SU-DHL-6 (cell line): ENCODE measurements at regions not wholly inside any gene's neighbourhood (a gene's known extent, or its start where the extent isn't known, plus 50 kb on each side); places are given as distances from the start of the nearest gene placed in this dataset.

ENCODE experiments used
- H2AFZ ChIP-seq: fragments of 200-600 bp; sonication (generic); 2 replicates; pipeline ENCODE4 v1.6.1; 2014; ENCODE audit warnings: low read depth, mild to moderate bottlenecking, moderate library complexity, mixed read lengths, antibody characterized with exemption, low read length; ENCODE audit not compliant: severe bottlenecking
- H3F3A ChIP-seq: fragments of 200-600 bp; shearing (Covaris generic); 2 replicates; pipeline ENCODE4 v1.6.0; 2016; ENCODE audit warnings: antibody characterized with exemption, mild to moderate bottlenecking; ENCODE audit not compliant: insufficient read depth
- H3K27ac ChIP-seq: fragments of 200-600 bp; sonication (generic); 2 replicates; pipeline ENCODE4 v1.5.1; 2016; ENCODE audit warnings: low read depth, mild to moderate bottlenecking, low read length, moderate library complexity, mixed read lengths
- H3K27me3 ChIP-seq: fragments of 200-600 bp; sonication (generic), shearing (Covaris generic); 2 replicates; pipeline ENCODE4 v1.6.0; 2014; ENCODE audit warnings: mild to moderate bottlenecking, low read length
- H3K36me3 ChIP-seq: fragments of 200-600 bp; sonication (generic); 2 replicates; pipeline ENCODE4 v1.6.1; 2014; ENCODE audit warnings: mild to moderate bottlenecking, low read length, mixed read lengths
- H3K4me2 ChIP-seq: fragments of 300-600, 200-600 bp; shearing (Covaris generic), sonication (generic); 2 replicates; pipeline ENCODE4 v1.6.0; 2014; ENCODE audit warnings: low read length, low read depth, mild to moderate bottlenecking; ENCODE audit not compliant: poor library complexity, severe bottlenecking
- H3K4me3 ChIP-seq: fragments of 200-600 bp; sonication (generic); 2 replicates; pipeline ENCODE4 v1.5.1; 2014; ENCODE audit warnings: antibody characterized with exemption, low read length, mild to moderate bottlenecking, mixed read lengths; ENCODE audit not compliant: insufficient read depth, poor library complexity, severe bottlenecking
- H3K79me2 ChIP-seq: fragments of 200-600 bp; sonication (generic); 2 replicates; pipeline ENCODE4 v1.6.1; 2014; ENCODE audit warnings: mild to moderate bottlenecking, low read length, moderate library complexity; ENCODE audit not compliant: insufficient read depth
- H3K9ac ChIP-seq: fragments of 200-600 bp; sonication (generic); 2 replicates; pipeline ENCODE4 v1.7.0; 2014; ENCODE audit warnings: mild to moderate bottlenecking, low read length
- H3K9me2 ChIP-seq: fragments of 200-600 bp; sonication (generic); replicated peaks from 2 replicates; pipeline ENCODE4 v1.6.1; 2014; ENCODE audit warnings: low read length; ENCODE audit not compliant: insufficient read depth
- H3K9me3 ChIP-seq: fragments of 200-600 bp; sonication (generic); 2 replicates; pipeline ENCODE4 v1.6.1; 2014; ENCODE audit warnings: low read length, mixed read lengths; ENCODE audit not compliant: insufficient read depth
- H4K20me1 ChIP-seq: fragments of 200-600 bp; sonication (generic); 2 replicates; pipeline ENCODE4 v1.6.1; 2014; ENCODE audit warnings: low read depth, mild to moderate bottlenecking, antibody characterized with exemption, low read length, moderate library complexity, mixed read lengths
- EZH2phosphoT487 ChIP-seq: fragments of 200-600 bp; sonication (generic), shearing (Covaris generic); conservative IDR thresholded peaks from 2 replicates; pipeline ENCODE4 v1.6.1; 2018; ENCODE audit warnings: mild to moderate bottlenecking, antibody characterized with exemption, low read length, moderate library complexity, mixed read lengths
- TF ChIP-seq, protein P1 (sequence below): fragments of 200-600 bp; sonication (generic); IDR thresholded peaks from one replicate; pipeline ENCODE4 v1.5.1; 2017; ENCODE audit warnings: antibody characterized with exemption, mild to moderate bottlenecking, low read length, moderate library complexity; ENCODE audit not compliant: insufficient read depth, poor library complexity, severe bottlenecking

DNA sequence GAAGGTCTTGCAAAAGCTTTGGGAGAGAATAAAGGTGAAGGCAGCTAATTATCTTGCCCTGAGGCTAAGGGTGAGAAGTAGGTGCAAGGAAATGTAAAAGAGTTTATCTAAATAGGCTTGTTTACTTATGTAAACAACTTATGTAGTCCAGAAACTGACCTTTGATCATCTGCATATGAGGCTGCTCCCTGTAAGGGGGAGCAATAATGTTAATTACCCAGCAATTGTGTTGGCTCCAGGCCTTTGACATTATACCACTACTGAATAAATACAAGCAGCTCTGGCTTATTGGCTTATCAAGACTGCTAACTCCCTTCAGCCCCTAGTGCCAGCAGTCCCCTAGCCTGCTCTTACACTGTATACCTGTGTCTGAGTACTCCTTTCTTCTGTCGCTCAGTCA lies 303.7 kb upstream of the GNPDA2 start:
- TF ChIP-seq EZH2phosphoT487, result no peak
- TF ChIP-seq, protein P1, sequence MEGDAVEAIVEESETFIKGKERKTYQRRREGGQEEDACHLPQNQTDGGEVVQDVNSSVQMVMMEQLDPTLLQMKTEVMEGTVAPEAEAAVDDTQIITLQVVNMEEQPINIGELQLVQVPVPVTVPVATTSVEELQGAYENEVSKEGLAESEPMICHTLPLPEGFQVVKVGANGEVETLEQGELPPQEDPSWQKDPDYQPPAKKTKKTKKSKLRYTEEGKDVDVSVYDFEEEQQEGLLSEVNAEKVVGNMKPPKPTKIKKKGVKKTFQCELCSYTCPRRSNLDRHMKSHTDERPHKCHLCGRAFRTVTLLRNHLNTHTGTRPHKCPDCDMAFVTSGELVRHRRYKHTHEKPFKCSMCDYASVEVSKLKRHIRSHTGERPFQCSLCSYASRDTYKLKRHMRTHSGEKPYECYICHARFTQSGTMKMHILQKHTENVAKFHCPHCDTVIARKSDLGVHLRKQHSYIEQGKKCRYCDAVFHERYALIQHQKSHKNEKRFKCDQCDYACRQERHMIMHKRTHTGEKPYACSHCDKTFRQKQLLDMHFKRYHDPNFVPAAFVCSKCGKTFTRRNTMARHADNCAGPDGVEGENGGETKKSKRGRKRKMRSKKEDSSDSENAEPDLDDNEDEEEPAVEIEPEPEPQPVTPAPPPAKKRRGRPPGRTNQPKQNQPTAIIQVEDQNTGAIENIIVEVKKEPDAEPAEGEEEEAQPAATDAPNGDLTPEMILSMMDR, result no peak
- no peaks in the 10 kb centered on the region for H3K9me3 ChIP-seq
- H4K20me1 ChIP-seq, result no peaks in the 10 kb centered on the region
- H3K27ac ChIP-seq, result no peak overlapping the region
- no peak overlapping the region for H2AFZ ChIP-seq
- H3K9ac ChIP-seq, result no peak overlapping the region
- no peaks in the 10 kb centered on the region for H3K27me3 ChIP-seq
- H3K4me2 ChIP-seq, result no peak overlapping the region
- no peaks in the 10 kb centered on the region for H3K36me3 ChIP-seq
- no peaks in the 10 kb centered on the region for H3F3A ChIP-seq
- no peak overlapping the region for H3K4me3 ChIP-seq
- H3K9me2 ChIP-seq, result no peaks in the 10 kb centered on the region
- H3K79me2 ChIP-seq, result no peaks in the 10 kb centered on the region

DNA sequence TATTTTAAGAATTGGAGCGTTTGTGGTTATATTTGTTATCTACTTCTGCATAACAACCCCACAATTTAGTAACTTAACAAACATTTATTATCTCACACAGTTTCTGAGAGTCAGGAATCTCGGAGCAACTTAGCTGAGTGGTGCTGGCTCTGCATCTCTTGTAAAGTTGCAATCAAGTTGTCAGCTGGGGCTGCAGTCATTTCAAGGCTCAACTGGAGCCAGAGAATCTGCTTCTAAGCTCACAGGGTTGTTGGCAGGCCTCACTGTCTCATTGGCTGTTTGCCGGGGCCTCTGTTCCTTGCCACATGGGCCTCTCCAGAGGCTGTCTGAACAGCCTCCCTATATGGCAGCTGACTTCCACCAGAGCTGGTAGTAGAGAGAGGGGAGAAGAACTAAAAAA lies 281.2 kb upstream of the GNPDA2 start:
- Histone ChIP-seq H3K4me2 (no peak overlapping the region), H3K27me3 (no peaks in the 10 kb centered on the region), H3K36me3 (no peaks in the 10 kb centered on the region), H3K9me2 (no peaks in the 10 kb centered on the region), H3K4me3 (no peak overlapping the region), H3K9ac (no peak overlapping the region), H3F3A (no peaks in the 10 kb centered on the region), H3K27ac (no peak overlapping the region), H3K79me2 (no peaks in the 10 kb centered on the region), H3K9me3 (no peaks in the 10 kb centered on the region), H4K20me1 (no peaks in the 10 kb centered on the region), H2AFZ (no peak overlapping the region)
- TF ChIP-seq, protein P1, result no peak
- no peak for TF ChIP-seq EZH2phosphoT487

DNA sequence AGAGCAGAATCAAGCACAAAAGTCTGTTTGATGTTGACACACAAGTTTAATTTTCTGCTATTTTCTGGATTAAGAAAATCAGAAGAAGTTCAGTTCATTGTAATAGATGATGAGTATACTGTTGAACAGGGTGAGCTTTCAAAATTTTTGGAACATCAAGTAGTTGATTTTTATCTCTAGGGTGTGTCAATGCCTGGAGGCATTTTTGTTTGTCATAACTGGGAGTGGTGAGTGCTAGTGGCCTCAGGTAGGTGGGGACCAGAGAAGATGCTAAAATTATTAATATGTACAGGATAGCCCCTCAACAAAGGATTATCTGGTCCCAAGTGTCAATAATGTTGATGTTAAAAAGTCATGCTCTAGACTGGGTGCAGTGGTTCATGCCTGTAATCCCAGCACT lies 279.7 kb upstream of the GNPDA2 start:
- H3K9ac ChIP-seq, result no peak overlapping the region
- no peaks in the 10 kb centered on the region for H3K9me2 ChIP-seq
- TF ChIP-seq, protein P1, result no peak
- TF ChIP-seq EZH2phosphoT487, result no peak
- H2AFZ ChIP-seq, result no peak overlapping the region
- no peaks in the 10 kb centered on the region for H3K36me3 ChIP-seq
- no peak overlapping the region for H3K27ac ChIP-seq
- H3K9me3 ChIP-seq, result no peaks in the 10 kb centered on the region
- no peaks in the 10 kb centered on the region for H3F3A ChIP-seq
- no peak overlapping the region for H3K4me3 ChIP-seq
- H3K27me3 ChIP-seq, result no peaks in the 10 kb centered on the region
- no peaks in the 10 kb centered on the region for H4K20me1 ChIP-seq
- no peak overlapping the region for H3K4me2 ChIP-seq
- H3K79me2 ChIP-seq, result no peaks in the 10 kb centered on the region
